GM23338 (cell line): ENCODE measurements at regions not wholly inside any gene's neighbourhood (a gene's known extent, or its start where the extent isn't known, plus 50 kb on each side); places are given as distances from the start of the nearest gene placed in this dataset.

Experiments
- ATAC-seq: fragments of 200-7000 bp; cut with Tn5 transposase; 3 replicates; pipeline ENCODE4 v1.9.1; 2020
- DNase-seq: peaks from one replicate; pipeline ENCODE4 v3.0.0-alpha.2; 2015; ENCODE audit warnings: low spot score
- H2AFZ ChIP-seq: fragments of 200-600 bp; sonication (generic); 2 replicates; pipeline ENCODE4 v1.8.0; 2016; ENCODE audit warnings: antibody characterized with exemption, mild to moderate bottlenecking, moderate library complexity
- H3F3A ChIP-seq: fragments of 200-600 bp; sonication (generic); replicated peaks from 2 replicates; pipeline ENCODE4 v1.8.0; 2017; ENCODE audit warnings: antibody characterized with exemption, mixed run types, low read depth
- H3K27ac ChIP-seq: fragments of 200-600 bp; sonication (generic); 2 replicates; pipeline ENCODE4 v1.6.1; 2016; ENCODE audit warnings: low read depth
- H3K27me3 ChIP-seq: fragments of 200-600 bp; sonication (generic); 2 replicates; pipeline ENCODE4 v1.8.0; 2016; ENCODE audit warnings: mild to moderate bottlenecking, mixed run types, moderate library complexity; ENCODE audit not compliant: insufficient read depth
- H3K36me3 ChIP-seq: fragments of 200-600 bp; sonication (generic); 2 replicates; pipeline ENCODE4 v1.8.0; 2016; ENCODE audit warnings: mild to moderate bottlenecking; ENCODE audit not compliant: insufficient read depth
- H3K4me1 ChIP-seq: fragments of 200-600 bp; sonication (generic); 2 replicates; pipeline ENCODE4 v1.8.0; 2016; ENCODE audit warnings: mild to moderate bottlenecking, moderate library complexity; ENCODE audit not compliant: insufficient read depth
- H3K4me2 ChIP-seq: fragments of 200-600 bp; sonication (generic); 2 replicates; pipeline ENCODE4 v1.7.1; 2017; ENCODE audit warnings: mixed run types
- H3K4me3 ChIP-seq: fragments of 200-600 bp; sonication (generic); 2 replicates; pipeline ENCODE4 v1.6.1; 2016; ENCODE audit warnings: mixed run types
- H3K79me2 ChIP-seq: fragments of 200-600 bp; sonication (generic); replicated peaks from 2 replicates; pipeline ENCODE4 v1.8.0; 2017; ENCODE audit warnings: mild to moderate bottlenecking; ENCODE audit not compliant: insufficient read depth
- H3K9me2 ChIP-seq: fragments of 200-600 bp; sonication (generic); 2 replicates; pipeline ENCODE4 v1.8.0; 2017; ENCODE audit not compliant: insufficient read depth
- H4K20me1 ChIP-seq: fragments of 200-600 bp; sonication (generic); replicated peaks from 2 replicates; pipeline ENCODE4 v1.8.0; 2017; ENCODE audit warnings: mild to moderate bottlenecking; ENCODE audit not compliant: insufficient read depth
- H3K27ac Mint-ChIP-seq: 2 replicates; pipeline ENCODE4 v1.8.0; 2020; ENCODE audit warnings: inconsistent platforms, mild to moderate bottlenecking, moderate library complexity, mixed read lengths
- H3K27me3 Mint-ChIP-seq: 3 replicates; pipeline ENCODE4 v1.8.0; 2022; ENCODE audit warnings: low read depth, mild to moderate bottlenecking, moderate library complexity, mixed read lengths, inconsistent platforms; ENCODE audit not compliant: insufficient read depth, poor library complexity
- H3K36me3 Mint-ChIP-seq: 3 replicates; pipeline ENCODE4 v1.8.0; 2021; ENCODE audit warnings: low read depth, mild to moderate bottlenecking, inconsistent platforms, moderate library complexity, mixed read lengths
- H3K4me1 Mint-ChIP-seq: 3 replicates; pipeline ENCODE4 v1.8.0; 2020; ENCODE audit warnings: mild to moderate bottlenecking, inconsistent platforms, mixed read lengths
- H3K4me3 Mint-ChIP-seq: 3 replicates; pipeline ENCODE4 v1.8.0; 2021; ENCODE audit warnings: moderate library complexity, mild to moderate bottlenecking, inconsistent platforms, mixed read lengths
- H3K9me3 Mint-ChIP-seq: 3 replicates; pipeline ENCODE4 v1.8.0; 2020; ENCODE audit warnings: moderate library complexity, mild to moderate bottlenecking, inconsistent platforms, mixed read lengths
- CREB1 ChIP-seq: fragments of 250-450 bp; sonication (Bioruptor Pico); IDR thresholded peaks from 2 replicates; pipeline ENCODE4 v1.5.0; 2020; ENCODE audit warnings: low read depth, mild to moderate bottlenecking, moderate library complexity
- EZH2 ChIP-seq: fragments of 200-600 bp; sonication (generic); IDR thresholded peaks from one replicate; pipeline ENCODE4 v1.8.0; 2017; ENCODE audit warnings: antibody characterized with exemption, mild to moderate bottlenecking, low read depth; ENCODE audit not compliant: unreplicated experiment
- JUNB ChIP-seq: IDR thresholded peaks from one replicate; pipeline ENCODE4 v1.6.1; 2016; ENCODE audit warnings: antibody characterized with exemption; ENCODE audit not compliant: unreplicated experiment
- NANOG ChIP-seq: IDR thresholded peaks from 2 replicates; pipeline ENCODE4 v1.6.1; 2016; ENCODE audit warnings: antibody characterized with exemption, borderline replicate concordance
- POLR2AphosphoS5 ChIP-seq: IDR thresholded peaks from 2 replicates; pipeline ENCODE4 v1.6.1; 2016; ENCODE audit warnings: antibody characterized with exemption, low read depth
- ZNF114 ChIP-seq: fragments of 250-450 bp; sonication (Bioruptor Pico); IDR thresholded peaks from 2 replicates; pipeline ENCODE4 v1.5.0; 2020; ENCODE audit warnings: mild to moderate bottlenecking, moderate library complexity
- TF ChIP-seq, protein P1 (sequence below): IDR thresholded peaks from one replicate; pipeline ENCODE4 v1.6.1; 2018; ENCODE audit warnings: antibody characterized with exemption; ENCODE audit not compliant: unreplicated experiment
- TF ChIP-seq, protein P2 (sequence below): IDR thresholded peaks from 2 replicates; pipeline ENCODE4 v1.6.1; 2016; ENCODE audit warnings: antibody characterized with exemption
- TF ChIP-seq, protein P3 (sequence below): fragments of 250-450 bp; sonication (Bioruptor Pico); IDR thresholded peaks from 2 replicates; pipeline ENCODE4 v1.5.0; 2020; ENCODE audit warnings: mild to moderate bottlenecking, moderate library complexity
- TF ChIP-seq, protein P4 (sequence below), 2 experiments: fragments of 200-600 bp in 1 of 2; sonication (generic) in 1 of 2; conservative IDR thresholded peaks; 2 replicates each; pipeline versions ENCODE4 v1.5.1 to v1.6.1; 2016 to 2017; ENCODE audit warnings: antibody characterized with exemption in 2 of 2, low read depth in 2 of 2, mild to moderate bottlenecking in 2 of 2, moderate library complexity in 1 of 2

- H3K27me3 Mint-ChIP-seq, result no peaks in the 10 kb centered on the region
- no peak overlapping the region for H3K27ac Mint-ChIP-seq
- Histone ChIP-seq H3F3A (no peaks in the 10 kb centered on the region), H2AFZ (no peak overlapping the region), H3K4me2 (no peak overlapping the region), H3K36me3 (no peaks in the 10 kb centered on the region), H3K79me2 (no peaks in the 10 kb centered on the region), H4K20me1 (no peaks in the 10 kb centered on the region), H3K4me1 (no peaks in the 10 kb centered on the region), H3K9me2 (peaks cover 17% of the 10 kb centered on the region), H3K27me3 (no peaks in the 10 kb centered on the region), H3K4me3 (no peak overlapping the region), H3K27ac (no peak overlapping the region)
- no peak for ATAC-seq
- TF ChIP-seq, protein P1, sequence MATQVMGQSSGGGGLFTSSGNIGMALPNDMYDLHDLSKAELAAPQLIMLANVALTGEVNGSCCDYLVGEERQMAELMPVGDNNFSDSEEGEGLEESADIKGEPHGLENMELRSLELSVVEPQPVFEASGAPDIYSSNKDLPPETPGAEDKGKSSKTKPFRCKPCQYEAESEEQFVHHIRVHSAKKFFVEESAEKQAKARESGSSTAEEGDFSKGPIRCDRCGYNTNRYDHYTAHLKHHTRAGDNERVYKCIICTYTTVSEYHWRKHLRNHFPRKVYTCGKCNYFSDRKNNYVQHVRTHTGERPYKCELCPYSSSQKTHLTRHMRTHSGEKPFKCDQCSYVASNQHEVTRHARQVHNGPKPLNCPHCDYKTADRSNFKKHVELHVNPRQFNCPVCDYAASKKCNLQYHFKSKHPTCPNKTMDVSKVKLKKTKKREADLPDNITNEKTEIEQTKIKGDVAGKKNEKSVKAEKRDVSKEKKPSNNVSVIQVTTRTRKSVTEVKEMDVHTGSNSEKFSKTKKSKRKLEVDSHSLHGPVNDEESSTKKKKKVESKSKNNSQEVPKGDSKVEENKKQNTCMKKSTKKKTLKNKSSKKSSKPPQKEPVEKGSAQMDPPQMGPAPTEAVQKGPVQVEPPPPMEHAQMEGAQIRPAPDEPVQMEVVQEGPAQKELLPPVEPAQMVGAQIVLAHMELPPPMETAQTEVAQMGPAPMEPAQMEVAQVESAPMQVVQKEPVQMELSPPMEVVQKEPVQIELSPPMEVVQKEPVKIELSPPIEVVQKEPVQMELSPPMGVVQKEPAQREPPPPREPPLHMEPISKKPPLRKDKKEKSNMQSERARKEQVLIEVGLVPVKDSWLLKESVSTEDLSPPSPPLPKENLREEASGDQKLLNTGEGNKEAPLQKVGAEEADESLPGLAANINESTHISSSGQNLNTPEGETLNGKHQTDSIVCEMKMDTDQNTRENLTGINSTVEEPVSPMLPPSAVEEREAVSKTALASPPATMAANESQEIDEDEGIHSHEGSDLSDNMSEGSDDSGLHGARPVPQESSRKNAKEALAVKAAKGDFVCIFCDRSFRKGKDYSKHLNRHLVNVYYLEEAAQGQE, result no peak
- TF ChIP-seq EZH2 (no peak), JUNB (no peak), CREB1 (CRISPR knock-in tag) (no peak), ZNF114 (CRISPR knock-in tag) (no peak), NANOG (no peak), POLR2AphosphoS5 (no peak)
- TF ChIP-seq, protein P2, sequence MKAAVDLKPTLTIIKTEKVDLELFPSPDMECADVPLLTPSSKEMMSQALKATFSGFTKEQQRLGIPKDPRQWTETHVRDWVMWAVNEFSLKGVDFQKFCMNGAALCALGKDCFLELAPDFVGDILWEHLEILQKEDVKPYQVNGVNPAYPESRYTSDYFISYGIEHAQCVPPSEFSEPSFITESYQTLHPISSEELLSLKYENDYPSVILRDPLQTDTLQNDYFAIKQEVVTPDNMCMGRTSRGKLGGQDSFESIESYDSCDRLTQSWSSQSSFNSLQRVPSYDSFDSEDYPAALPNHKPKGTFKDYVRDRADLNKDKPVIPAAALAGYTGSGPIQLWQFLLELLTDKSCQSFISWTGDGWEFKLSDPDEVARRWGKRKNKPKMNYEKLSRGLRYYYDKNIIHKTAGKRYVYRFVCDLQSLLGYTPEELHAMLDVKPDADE, result no peak
- TF ChIP-seq, protein P3, sequence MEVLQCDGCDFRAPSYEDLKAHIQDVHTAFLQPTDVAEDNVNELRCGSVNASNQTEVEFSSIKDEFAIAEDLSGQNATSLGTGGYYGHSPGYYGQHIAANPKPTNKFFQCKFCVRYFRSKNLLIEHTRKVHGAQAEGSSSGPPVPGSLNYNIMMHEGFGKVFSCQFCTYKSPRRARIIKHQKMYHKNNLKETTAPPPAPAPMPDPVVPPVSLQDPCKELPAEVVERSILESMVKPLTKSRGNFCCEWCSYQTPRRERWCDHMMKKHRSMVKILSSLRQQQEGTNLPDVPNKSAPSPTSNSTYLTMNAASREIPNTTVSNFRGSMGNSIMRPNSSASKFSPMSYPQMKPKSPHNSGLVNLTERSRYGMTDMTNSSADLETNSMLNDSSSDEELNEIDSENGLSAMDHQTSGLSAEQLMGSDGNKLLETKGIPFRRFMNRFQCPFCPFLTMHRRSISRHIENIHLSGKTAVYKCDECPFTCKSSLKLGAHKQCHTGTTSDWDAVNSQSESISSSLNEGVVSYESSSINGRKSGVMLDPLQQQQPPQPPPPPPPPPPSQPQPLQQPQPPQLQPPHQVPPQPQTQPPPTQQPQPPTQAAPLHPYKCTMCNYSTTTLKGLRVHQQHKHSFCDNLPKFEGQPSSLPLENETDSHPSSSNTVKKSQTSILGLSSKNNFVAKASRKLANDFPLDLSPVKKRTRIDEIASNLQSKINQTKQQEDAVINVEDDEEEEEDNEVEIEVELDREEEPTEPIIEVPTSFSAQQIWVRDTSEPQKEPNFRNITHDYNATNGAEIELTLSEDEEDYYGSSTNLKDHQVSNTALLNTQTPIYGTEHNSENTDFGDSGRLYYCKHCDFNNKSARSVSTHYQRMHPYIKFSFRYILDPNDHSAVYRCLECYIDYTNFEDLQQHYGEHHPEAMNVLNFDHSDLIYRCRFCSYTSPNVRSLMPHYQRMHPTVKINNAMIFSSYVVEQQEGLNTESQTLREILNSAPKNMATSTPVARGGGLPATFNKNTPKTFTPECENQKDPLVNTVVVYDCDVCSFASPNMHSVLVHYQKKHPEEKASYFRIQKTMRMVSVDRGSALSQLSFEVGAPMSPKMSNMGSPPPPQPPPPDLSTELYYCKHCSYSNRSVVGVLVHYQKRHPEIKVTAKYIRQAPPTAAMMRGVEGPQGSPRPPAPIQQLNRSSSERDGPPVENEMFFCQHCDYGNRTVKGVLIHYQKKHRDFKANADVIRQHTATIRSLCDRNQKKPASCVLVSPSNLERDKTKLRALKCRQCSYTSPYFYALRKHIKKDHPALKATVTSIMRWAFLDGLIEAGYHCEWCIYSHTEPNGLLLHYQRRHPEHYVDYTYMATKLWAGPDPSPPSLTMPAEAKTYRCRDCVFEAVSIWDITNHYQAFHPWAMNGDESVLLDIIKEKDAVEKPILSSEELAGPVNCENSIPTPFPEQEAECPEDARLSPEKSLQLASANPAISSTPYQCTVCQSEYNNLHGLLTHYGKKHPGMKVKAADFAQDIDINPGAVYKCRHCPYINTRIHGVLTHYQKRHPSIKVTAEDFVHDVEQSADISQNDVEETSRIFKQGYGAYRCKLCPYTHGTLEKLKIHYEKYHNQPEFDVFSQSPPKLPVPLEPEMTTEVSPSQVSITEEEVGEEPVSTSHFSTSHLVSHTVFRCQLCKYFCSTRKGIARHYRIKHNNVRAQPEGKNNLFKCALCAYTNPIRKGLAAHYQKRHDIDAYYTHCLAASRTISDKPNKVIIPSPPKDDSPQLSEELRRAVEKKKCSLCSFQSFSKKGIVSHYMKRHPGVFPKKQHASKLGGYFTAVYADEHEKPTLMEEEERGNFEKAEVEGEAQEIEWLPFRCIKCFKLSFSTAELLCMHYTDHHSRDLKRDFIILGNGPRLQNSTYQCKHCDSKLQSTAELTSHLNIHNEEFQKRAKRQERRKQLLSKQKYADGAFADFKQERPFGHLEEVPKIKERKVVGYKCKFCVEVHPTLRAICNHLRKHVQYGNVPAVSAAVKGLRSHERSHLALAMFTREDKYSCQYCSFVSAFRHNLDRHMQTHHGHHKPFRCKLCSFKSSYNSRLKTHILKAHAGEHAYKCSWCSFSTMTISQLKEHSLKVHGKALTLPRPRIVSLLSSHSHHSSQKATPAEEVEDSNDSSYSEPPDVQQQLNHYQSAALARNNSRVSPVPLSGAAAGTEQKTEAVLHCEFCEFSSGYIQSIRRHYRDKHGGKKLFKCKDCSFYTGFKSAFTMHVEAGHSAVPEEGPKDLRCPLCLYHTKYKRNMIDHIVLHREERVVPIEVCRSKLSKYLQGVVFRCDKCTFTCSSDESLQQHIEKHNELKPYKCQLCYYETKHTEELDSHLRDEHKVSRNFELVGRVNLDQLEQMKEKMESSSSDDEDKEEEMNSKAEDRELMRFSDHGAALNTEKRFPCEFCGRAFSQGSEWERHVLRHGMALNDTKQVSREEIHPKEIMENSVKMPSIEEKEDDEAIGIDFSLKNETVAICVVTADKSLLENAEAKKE (CRISPR knock-in tag), result no peak
- TF ChIP-seq, protein P4, sequence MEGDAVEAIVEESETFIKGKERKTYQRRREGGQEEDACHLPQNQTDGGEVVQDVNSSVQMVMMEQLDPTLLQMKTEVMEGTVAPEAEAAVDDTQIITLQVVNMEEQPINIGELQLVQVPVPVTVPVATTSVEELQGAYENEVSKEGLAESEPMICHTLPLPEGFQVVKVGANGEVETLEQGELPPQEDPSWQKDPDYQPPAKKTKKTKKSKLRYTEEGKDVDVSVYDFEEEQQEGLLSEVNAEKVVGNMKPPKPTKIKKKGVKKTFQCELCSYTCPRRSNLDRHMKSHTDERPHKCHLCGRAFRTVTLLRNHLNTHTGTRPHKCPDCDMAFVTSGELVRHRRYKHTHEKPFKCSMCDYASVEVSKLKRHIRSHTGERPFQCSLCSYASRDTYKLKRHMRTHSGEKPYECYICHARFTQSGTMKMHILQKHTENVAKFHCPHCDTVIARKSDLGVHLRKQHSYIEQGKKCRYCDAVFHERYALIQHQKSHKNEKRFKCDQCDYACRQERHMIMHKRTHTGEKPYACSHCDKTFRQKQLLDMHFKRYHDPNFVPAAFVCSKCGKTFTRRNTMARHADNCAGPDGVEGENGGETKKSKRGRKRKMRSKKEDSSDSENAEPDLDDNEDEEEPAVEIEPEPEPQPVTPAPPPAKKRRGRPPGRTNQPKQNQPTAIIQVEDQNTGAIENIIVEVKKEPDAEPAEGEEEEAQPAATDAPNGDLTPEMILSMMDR (conservative IDR thresholded peaks at IDR 0.05; ENCODE audit: low read depth in 2 of 2), result no peak
- H3K4me1 Mint-ChIP-seq, result no peaks in the 10 kb centered on the region
- 0 out of 3 replicates have a peak, but pooled peaks cover 3% of the 10 kb centered on the region for H3K9me3 Mint-ChIP-seq
- H3K36me3 Mint-ChIP-seq, result no peaks in the 10 kb centered on the region
- H3K4me3 Mint-ChIP-seq, result no peak overlapping the region
- DNase-seq, result no peak
Measured at GRCh38 chr10:33618196-33618595, 283.7 kb upstream of the NRP1 start.
